Activated CD8-positive, alpha-beta T cell treated with anti-CD3 and anti-CD28 coated beads, Interleukin-2, amount 10 ng/mL, durations not matched to agents 7 days and 5 days (primary cell): ENCODE measurements at regions not wholly inside any gene's neighbourhood (a gene's known extent, or its start where the extent isn't known, plus 50 kb on each side); places are given as distances from the start of the nearest gene placed in this dataset.
A peak's percentile ranks its signal among the peaks of the same experiment; 100 is the strongest.

Experiments used
- ATAC-seq: fragments of 150-1000 bp; cut with Tn5 transposase; one replicate; pipeline ENCODE4 v1.10.0; 2021; ENCODE audit warnings: moderate library complexity
- CTCF ChIA-PET: fragments of 350-600 bp; sonication (Branson Sonifier 250); formaldehyde crosslinking; loops from one replicate; lab custom pipeline; 2021; ENCODE audit warnings: antibody characterized with exemption; lab: Charles Lee
- POLR2A ChIA-PET: fragments of 350-600 bp; sonication (Branson Sonifier 250); formaldehyde crosslinking; loops from one replicate; lab custom pipeline; 2021; ENCODE audit warnings: antibody characterized with exemption; lab: Charles Lee
- DNase-seq: peaks from one replicate; pipeline ENCODE4 v3.0.0-alpha.2; 2020
- H3K27ac Mint-ChIP-seq: one replicate; pipeline ENCODE4 v1.8.0; 2021; ENCODE audit warnings: mild to moderate bottlenecking, mixed read lengths
- H3K27me3 Mint-ChIP-seq: one replicate; pipeline ENCODE4 v1.8.0; 2021; ENCODE audit warnings: low read depth, mixed read lengths
- H3K36me3 Mint-ChIP-seq: one replicate; pipeline ENCODE4 v1.8.0; 2021; ENCODE audit warnings: low read depth, mixed read lengths
- H3K4me1 Mint-ChIP-seq: one replicate; pipeline ENCODE4 v1.8.0; 2021; ENCODE audit warnings: low read depth, mixed read lengths
- H3K4me3 Mint-ChIP-seq: one replicate; pipeline ENCODE4 v1.8.0; 2021; ENCODE audit warnings: mild to moderate bottlenecking, mixed read lengths
- H3K9me3 Mint-ChIP-seq: one replicate; pipeline ENCODE4 v1.8.0; 2022; ENCODE audit warnings: mixed read lengths; ENCODE audit not compliant: insufficient read depth

DNA sequence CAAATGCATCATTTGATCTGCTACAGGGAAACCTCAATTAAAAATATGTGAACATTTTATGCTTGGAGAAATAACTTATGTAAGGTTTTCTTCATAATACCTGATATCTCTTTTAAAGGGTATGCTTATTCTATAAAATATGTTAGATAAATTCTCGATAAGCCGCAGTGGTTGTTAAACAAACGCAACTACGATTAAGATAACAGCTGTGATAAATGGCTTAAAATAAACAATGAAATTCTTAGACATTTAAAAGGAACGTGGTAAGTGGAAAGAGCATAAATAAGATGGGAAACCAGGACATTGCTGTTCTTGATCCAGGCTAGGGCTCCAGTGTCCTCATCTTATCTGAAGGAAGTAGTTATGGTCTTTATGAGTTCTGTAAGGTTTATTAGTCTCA, 415.9 kb downstream of the CD83 start:
- H3K27me3 Mint-ChIP-seq: peaks cover 3% of the 10 kb centered on the region
- DNase-seq (no peak), ATAC-seq (no peak)
- no peaks in the 10 kb centered on the region for H3K4me1 Mint-ChIP-seq
- H3K4me3 Mint-ChIP-seq: no peak overlapping the region
- ChIA-PET POLR2A (no interaction called here), CTCF (no interaction called here)
- H3K36me3 Mint-ChIP-seq: no peaks in the 10 kb centered on the region
- H3K9me3 Mint-ChIP-seq: no peaks in the 10 kb centered on the region
- H3K27ac Mint-ChIP-seq: no peak overlapping the region

DNA sequence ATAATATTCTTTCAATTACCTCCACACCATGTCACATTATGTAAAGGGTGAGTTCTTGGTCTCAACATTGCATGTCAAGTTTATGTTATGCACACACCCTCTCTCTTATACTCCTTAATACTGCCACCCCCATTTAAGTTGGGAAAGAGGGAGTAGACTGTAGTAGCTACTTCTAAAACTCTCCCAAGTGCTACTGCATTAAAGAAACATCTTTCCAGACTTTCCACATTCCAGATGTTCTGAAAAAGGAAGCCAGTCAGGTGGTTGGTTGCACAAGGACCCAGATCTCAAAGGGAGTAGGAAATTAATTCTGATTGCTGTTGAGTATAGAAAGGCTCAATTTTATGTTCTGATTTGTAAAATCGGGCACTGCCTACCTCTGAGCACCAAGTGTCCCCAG, 419.5 kb downstream of the CD83 start:
- Mint-ChIP-seq H3K27me3 (peaks cover 3% of the 10 kb centered on the region), H3K27ac (no peak overlapping the region), H3K4me1 (peaks cover 7% of the 10 kb centered on the region), H3K36me3 (no peaks in the 10 kb centered on the region), H3K9me3 (no peaks in the 10 kb centered on the region), H3K4me3 (no peak overlapping the region)
- POLR2A ChIA-PET: no interaction called here
- DNase-seq (no peak), ATAC-seq (no peak)
- CTCF ChIA-PET: no interaction called here

DNA sequence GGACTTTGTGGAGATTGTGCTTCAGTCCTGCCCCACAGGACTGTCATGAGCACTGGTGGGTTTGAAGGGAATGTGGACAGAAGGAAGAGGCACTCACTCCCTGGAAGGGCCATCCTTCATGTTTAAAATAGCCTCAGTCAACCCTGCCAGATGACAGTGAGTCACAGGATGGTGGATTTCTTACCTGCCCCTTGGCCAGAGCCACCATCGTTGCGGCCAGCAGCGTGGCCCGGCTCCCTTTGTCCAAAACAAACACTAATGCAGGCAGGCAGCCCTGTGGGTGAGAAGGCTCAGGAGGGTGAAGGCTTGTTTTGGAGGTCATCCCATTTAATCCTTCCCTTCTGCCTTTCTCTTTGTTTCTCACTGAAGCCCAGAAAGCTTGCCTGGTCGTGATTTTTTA, 422.7 kb downstream of the CD83 start:
- Mint-ChIP-seq H3K27ac (no peak overlapping the region), H3K4me1 (peaks cover 19% of the 10 kb centered on the region), H3K4me3 (no peak overlapping the region), H3K9me3 (no peaks in the 10 kb centered on the region), H3K36me3 (no peaks in the 10 kb centered on the region), H3K27me3 (no peaks in the 10 kb centered on the region)
- ATAC-seq (no peak), DNase-seq (no peak)
- ChIA-PET POLR2A (no interaction called here), CTCF (no interaction called here)

DNA sequence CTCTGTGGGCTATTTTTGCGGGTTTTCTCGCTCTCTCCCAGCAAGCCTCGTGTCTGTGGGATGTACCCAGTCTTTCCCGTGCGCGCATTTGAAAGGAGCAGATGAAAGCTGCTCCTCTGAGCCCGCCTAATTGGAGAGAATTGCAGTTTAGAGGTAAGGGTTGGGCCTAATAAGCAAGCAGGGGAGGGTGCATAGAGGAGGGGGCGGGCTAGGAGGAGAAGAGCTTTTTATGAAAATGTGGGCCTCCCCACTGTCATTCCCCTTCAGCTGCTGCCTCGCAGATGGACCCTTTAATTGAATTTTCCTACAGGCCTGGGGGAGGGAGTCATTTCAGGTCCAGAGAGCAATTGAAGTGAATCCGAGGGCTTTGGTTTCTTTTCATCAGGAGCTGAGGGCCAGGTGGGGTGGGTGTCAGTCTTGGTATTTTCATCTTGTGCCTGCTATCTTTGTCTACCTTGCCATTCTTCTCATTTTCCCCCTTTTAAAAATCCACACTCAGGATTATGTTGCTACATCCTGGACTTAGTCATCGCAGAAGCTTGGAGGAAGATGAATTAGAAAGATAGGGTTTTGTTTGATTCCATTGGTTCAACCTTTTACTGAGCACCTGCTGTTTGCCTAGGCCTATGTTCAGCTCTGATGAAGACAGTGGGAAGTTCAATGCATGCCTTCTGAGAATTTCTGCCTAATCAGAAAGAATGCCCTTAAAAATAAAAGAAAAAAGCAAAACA, 423.4 kb downstream of the CD83 start:
- Mint-ChIP-seq H3K27ac (no peak overlapping the region), H3K9me3 (no peaks in the 10 kb centered on the region), H3K36me3 (no peaks in the 10 kb centered on the region), H3K4me1 (peaks cover 19% of the 10 kb centered on the region), H3K4me3 (no peak overlapping the region), H3K27me3 (peaks cover under 1% of the 10 kb centered on the region)
- DNase-seq (no peak), ATAC-seq (no peak)
- CTCF ChIA-PET: no interaction called here
- POLR2A ChIA-PET: no interaction called here

DNA sequence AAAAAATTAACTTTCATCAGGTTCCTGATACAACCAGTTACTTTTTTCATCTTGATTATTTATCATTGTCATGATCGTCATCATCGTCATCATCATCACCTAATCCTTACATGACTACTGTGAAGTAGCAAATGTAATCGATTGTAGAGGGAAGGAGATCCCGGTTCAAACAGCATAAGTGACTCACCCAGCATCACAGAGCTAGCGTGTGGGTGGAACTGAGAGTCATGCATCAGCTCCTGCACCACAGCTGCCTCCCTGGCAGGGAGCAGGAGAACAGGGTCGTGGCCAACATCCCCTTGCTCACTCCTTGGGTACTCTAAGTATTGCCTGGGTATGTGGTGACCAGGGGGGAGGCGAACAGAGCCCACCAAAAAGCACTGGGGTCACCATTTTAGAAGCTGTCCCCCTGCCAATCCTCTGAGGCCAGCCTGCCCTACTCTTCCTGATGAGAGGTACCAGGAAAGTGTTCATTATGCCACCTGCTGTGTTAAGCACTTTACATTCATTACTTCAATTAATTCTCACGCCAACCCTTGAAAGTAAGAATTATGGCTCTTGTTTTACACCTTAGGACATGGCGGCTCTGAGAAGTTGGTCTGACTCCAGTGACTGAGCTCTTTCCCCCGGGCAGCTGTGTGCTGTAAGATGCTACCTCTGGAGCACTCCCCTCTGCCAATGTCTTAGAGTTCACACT, 425.2 kb downstream of the CD83 start:
- DNase-seq: peak; percentile 24
- POLR2A ChIA-PET: no interaction called here
- H3K27ac Mint-ChIP-seq: peak overlapping the region; percentile 39
- H3K9me3 Mint-ChIP-seq: peaks cover 3% of the 10 kb centered on the region
- peaks cover 3% of the 10 kb centered on the region for H3K27me3 Mint-ChIP-seq
- no peak overlapping the region for H3K4me3 Mint-ChIP-seq
- H3K36me3 Mint-ChIP-seq: no peaks in the 10 kb centered on the region
- H3K4me1 Mint-ChIP-seq: peaks cover 19% of the 10 kb centered on the region
- peak; percentile 53 for ATAC-seq
- CTCF ChIA-PET: no interaction called here

DNA sequence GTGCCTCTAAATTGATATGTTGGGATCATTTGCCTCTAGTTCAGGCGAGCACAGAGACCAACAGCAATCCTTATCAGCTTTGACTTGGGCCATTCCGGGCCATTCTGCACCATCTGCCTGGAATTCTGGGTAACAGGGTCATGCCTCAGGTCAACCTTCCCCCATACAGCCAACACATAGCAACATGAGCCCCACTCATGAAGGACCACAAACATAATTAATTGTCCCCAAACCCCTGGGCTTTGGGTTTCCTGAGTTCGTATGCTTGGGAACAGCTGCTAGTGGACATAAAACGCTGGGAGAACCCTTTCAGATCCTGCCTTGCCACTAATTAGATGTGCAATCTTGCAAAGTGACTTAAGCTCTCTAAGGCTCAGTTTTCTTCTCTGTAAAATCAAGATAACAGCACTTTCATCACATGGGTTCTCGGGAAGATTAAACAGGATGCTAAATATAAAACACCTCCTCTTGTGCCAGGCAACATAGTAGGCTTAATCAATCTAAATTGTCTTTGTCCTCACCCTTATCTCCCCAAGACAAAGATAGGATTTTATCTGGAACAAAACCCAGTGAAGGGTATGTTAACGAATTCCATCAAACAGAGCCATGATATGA, 426.5 kb downstream of the CD83 start:
- H3K27ac Mint-ChIP-seq: no peak overlapping the region
- CTCF ChIA-PET: no interaction called here
- no peak for DNase-seq
- peaks cover 19% of the 10 kb centered on the region for H3K4me1 Mint-ChIP-seq
- ATAC-seq: no peak
- H3K36me3 Mint-ChIP-seq: no peaks in the 10 kb centered on the region
- H3K4me3 Mint-ChIP-seq: no peak overlapping the region
- peaks cover 3% of the 10 kb centered on the region for H3K27me3 Mint-ChIP-seq
- POLR2A ChIA-PET: interaction anchor here (0.6 kb wide), 1 partner anchor 855 kb away, joined by 3 read pairs; no protein-coding TSS in a partner anchor
- H3K9me3 Mint-ChIP-seq: peaks cover 3% of the 10 kb centered on the region

DNA sequence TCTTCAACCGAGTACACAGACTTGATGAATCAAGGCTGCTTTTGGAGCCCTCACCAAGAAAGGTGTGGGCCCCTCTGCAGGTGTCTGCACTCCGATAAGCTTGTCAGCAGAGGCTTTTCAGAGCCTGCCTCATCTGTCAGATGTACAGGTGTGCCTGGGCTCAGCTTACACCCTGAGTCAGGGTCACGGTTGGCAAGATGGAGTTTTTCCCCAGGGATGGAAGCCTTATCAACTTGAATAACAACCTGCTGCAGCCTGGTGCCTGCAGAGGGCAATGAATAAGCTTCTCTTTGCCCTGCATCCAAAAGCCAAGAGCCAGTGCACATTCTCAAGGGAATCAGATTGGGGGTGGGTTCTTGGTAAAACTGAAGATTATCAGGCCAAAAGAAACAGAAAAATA, 427.1 kb downstream of the CD83 start:
- DNase-seq: no peak
- CTCF ChIA-PET: interaction anchor here (1.1 kb wide), 1 partner anchor 8 kb away, joined by 4 read pairs; no protein-coding TSS in a partner anchor

DNA sequence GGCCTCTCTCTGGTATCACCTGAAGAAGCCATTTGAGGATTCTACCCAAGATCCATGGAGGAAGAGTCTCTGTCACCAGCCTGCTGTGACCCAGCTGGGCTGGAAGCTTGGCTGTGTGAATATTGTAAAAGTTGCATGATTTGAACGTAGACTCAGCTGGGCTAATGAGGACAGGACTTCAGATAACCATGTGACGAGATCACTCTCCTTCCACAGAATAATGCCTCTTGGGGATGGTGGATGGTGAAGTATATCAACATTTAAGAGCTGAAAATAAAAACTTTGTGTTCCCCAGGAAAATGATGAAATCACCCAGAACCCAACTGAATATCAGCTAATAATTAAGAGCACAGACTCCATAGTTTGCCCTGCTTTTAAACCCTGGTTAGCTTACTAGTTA, 427.9 kb downstream of the CD83 start:
- Mint-ChIP-seq H3K4me3 (no peak overlapping the region), H3K9me3 (peaks cover 3% of the 10 kb centered on the region), H3K27ac (no peak overlapping the region), H3K4me1 (peaks cover 19% of the 10 kb centered on the region), H3K36me3 (no peaks in the 10 kb centered on the region), H3K27me3 (peaks cover 3% of the 10 kb centered on the region)
- ATAC-seq (no peak), DNase-seq (no peak)
- POLR2A ChIA-PET: no interaction called here
- CTCF ChIA-PET: interaction anchor here (1.1 kb wide), 1 partner anchor 9 kb away, joined by 4 read pairs; no protein-coding TSS in a partner anchor

More for the DNA sequence above, 427.1 kb downstream of the CD83 start:
- peaks cover 3% of the 10 kb centered on the region for H3K9me3 Mint-ChIP-seq
- no peak overlapping the region for H3K27ac Mint-ChIP-seq
- peaks cover 19% of the 10 kb centered on the region for H3K4me1 Mint-ChIP-seq
- H3K27me3 Mint-ChIP-seq: peaks cover 3% of the 10 kb centered on the region
- no peaks in the 10 kb centered on the region for H3K36me3 Mint-ChIP-seq
- no peak for ATAC-seq
- POLR2A ChIA-PET: interaction anchor here (0.6 kb wide), 1 partner anchor 856 kb away, joined by 3 read pairs; no protein-coding TSS in a partner anchor
- no peak overlapping the region for H3K4me3 Mint-ChIP-seq

DNA sequence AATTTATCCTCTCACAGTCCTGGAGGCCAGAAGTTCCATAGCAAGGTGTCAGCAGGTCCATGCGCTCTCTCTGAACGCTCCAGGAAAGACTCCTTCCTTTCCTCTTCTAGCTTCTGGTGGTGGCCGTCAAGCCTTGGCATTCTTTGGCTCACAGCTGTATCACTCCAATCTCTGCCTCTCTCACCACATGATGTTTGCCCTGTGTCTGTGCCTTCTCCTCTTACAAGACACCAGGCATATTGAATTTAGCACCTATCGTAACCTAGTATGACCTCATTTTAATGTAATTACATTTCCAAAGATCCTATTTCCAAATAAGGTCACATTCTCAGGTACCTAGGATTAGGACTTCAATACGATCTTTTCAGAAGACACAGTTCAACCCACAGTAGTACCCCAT, 428.5 kb downstream of the CD83 start:
- DNase-seq (no peak), ATAC-seq (no peak)
- Mint-ChIP-seq H3K36me3 (no peaks in the 10 kb centered on the region), H3K9me3 (peaks cover 3% of the 10 kb centered on the region), H3K27ac (no peak overlapping the region), H3K4me3 (no peak overlapping the region), H3K27me3 (peaks cover 3% of the 10 kb centered on the region), H3K4me1 (peaks cover 19% of the 10 kb centered on the region)
- ChIA-PET POLR2A (no interaction called here), CTCF (no interaction called here)

DNA sequence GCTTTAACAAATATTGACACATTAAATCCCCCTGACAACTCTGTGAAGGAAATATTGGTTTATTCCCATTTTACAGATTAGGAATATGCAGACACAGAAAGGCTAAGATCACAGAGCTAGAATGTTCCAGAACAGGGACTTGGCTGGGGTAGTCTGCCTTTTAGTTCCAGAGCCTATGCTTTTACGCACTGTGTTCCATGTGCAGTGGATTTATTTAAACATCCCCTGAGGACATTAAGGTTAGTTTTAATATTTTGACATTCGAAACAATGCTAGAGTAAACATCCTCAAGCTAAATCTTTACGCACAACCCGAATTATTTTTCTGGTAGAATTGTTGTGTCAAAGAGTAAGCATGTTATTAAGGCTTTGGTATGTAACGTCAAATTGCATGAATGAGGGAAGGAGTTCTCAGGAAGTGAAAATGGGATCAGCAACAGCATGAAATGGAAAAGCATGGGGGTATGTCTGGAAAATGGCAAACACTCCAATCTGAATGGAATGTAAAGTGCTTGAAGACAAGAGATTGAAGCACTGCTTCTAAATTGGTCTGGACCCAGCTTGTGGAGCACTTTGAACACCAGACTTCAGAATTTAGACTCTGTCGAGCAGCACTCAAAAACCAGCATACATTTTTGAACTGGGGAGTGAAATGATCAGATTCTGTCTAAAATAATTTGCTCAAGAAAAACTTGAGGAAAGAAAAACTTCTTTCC, 429.9 kb downstream of the CD83 start:
- ChIA-PET POLR2A (no interaction called here), CTCF (no interaction called here)
- no peak overlapping the region for H3K27ac Mint-ChIP-seq
- peaks cover 3% of the 10 kb centered on the region for H3K9me3 Mint-ChIP-seq
- no peaks in the 10 kb centered on the region for H3K36me3 Mint-ChIP-seq
- no peak for DNase-seq
- ATAC-seq: no peak
- peaks cover 8% of the 10 kb centered on the region for H3K4me1 Mint-ChIP-seq
- H3K4me3 Mint-ChIP-seq: no peak overlapping the region
- peaks cover 3% of the 10 kb centered on the region for H3K27me3 Mint-ChIP-seq

DNA sequence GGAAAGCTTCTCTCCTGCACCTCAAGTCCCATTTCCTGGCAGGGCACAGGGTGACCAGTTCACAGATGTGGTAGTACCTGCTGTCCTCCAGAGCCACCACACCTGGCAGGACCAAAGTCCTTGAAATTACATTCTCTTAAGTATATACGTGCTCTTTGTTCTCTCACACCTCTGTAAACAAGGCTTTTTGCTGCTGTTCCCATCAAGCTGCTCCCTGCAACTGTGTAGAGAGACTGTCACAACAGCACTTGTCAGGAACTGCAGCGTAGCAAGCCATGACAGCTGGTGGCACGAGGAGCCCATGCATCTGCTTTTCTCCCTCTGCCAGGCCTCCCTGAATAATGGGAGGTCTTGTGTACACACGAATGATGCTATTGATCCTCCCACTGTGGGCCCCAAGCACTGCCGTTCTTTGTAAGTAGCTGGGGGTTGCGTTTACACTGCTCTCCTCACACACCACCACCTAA, 431.8 kb downstream of the CD83 start:
- ATAC-seq (no peak), DNase-seq (no peak)
- CTCF ChIA-PET: no interaction called here
- Mint-ChIP-seq H3K36me3 (no peaks in the 10 kb centered on the region), H3K27ac (no peak overlapping the region), H3K9me3 (peaks cover 3% of the 10 kb centered on the region), H3K27me3 (peaks cover 3% of the 10 kb centered on the region), H3K4me3 (no peak overlapping the region), H3K4me1 (no peaks in the 10 kb centered on the region)
- POLR2A ChIA-PET: no interaction called here
